ENCODE measurements at regions not wholly inside any gene's neighbourhood (a gene's known extent, or its start where the extent isn't known, plus 50 kb on each side); places are given as distances from the start of the nearest gene placed in this dataset.

- TF ChIP-seq POLR2A (IDR thresholded peaks at IDR 0.05) = no peak
- no peak for TF ChIP-seq CTCF (IDR thresholded peaks at IDR 0.05)
- no peak for TF ChIP-seq EP300 (IDR thresholded peaks at IDR 0.05)
These were observed 107.2 kb downstream of the RCN1 start for GRCh38 chr11:32198053-32198452.
